K562 (cell line): ENCODE measurements at regions not wholly inside any gene's neighbourhood (a gene's known extent, or its start where the extent isn't known, plus 50 kb on each side); places are given as distances from the start of the nearest gene placed in this dataset.

Experiments used
- ATAC-seq: fragments of 200-7000 bp; cut with Tn5 transposase; 3 replicates; pipeline ENCODE4 v1.9.1; 2020; ENCODE audit warnings: moderate library complexity
- BruUV-seq: library from RNA; stranded (reverse); fragments of 400-500 nt; replicated peaks from 2 replicates; lab custom pipeline; 2021; lab: Mats Ljungman, UMichigan
- CTCF ChIA-PET: fragments of 300-600 bp; formaldehyde crosslinking; extraction: SDS; loops from one replicate; lab custom pipeline; 2021; ENCODE audit warnings: low intra/inter-chr PET ratio; lab: Yijun Ruan, JAX
- POLR2A ChIA-PET: fragments of 300-600, 350-650 bp; sonication (Branson Sonifier 250); formaldehyde crosslinking; extraction: SDS; loops from one replicate; lab custom pipeline; 2021; ENCODE audit warnings: antibody characterized with exemption, inconsistent platforms; lab: Yijun Ruan, JAX
- DNase-seq, 4 experiments: peaks; one replicate each; pipeline versions ENCODE4 v3.0.0 to v3.0.0-alpha.2; 2011 to 2018; ENCODE audit warnings: low spot score in 3 of 4, mixed read lengths in 3 of 4; ENCODE audit errors: extremely low read depth in 1 of 4
- FAIRE-seq: peaks from 2 replicates; lab custom pipeline; 2011; peaks lifted over from hg19 to GRCh38; lab: Jason Lieb, UNC
- H2AFZ ChIP-seq: 2 replicates; pipeline ENCODE4 v1.6.0; 2011; ENCODE audit warnings: low read depth, low read length, control low read depth, inconsistent platforms
- H3K27ac ChIP-seq: fragments of 200-600 bp; 3 replicates; pipeline ENCODE4 v1.8.0; 2011; ENCODE audit warnings: low read depth, mild to moderate bottlenecking, control low read depth, inconsistent platforms, low read length, moderate library complexity, mixed read lengths; ENCODE audit errors: extremely low read depth
- H3K27me3 ChIP-seq, 2 experiments: fragments of 300-600 bp in 1 of 2; 2 replicates in 1 of 2; 3 replicates in 1 of 2; pipeline versions ENCODE4 v1.6.0 to v1.8.0; 2011; ENCODE audit warnings: inconsistent platforms in 2 of 2, low read length in 2 of 2, mild to moderate bottlenecking in 1 of 2, mixed read lengths in 1 of 2, moderate library complexity in 1 of 2; ENCODE audit not compliant: control insufficient read depth in 2 of 2, insufficient read depth in 2 of 2
- H3K36me3 ChIP-seq: fragments of 300-600 bp; 3 replicates; pipeline ENCODE4 v1.8.0; 2011; ENCODE audit warnings: mild to moderate bottlenecking, low read length, inconsistent platforms; ENCODE audit not compliant: control insufficient read depth, insufficient read depth
- H3K4me1 ChIP-seq, 2 experiments: fragments of 200-600 bp in 1 of 2; replicated peaks in 1 of 2; 2 replicates in 1 of 2; 3 replicates in 1 of 2; pipeline versions ENCODE4 v1.5.1 to v1.8.0; 2011; ENCODE audit warnings: inconsistent platforms in 2 of 2, low read length in 2 of 2, mild to moderate bottlenecking in 1 of 2, mixed read lengths in 1 of 2, moderate library complexity in 1 of 2; ENCODE audit not compliant: control insufficient read depth in 2 of 2, insufficient read depth in 2 of 2
- H3K4me2 ChIP-seq: 2 replicates; pipeline ENCODE4 v1.6.1; 2011; ENCODE audit warnings: low read length, control low read depth, inconsistent platforms, mixed read lengths; ENCODE audit not compliant: insufficient read depth
- H3K4me3 ChIP-seq: fragments of 200-600 bp; sonication (generic), shearing (Covaris generic); 2 replicates; pipeline ENCODE4 v1.5.1; 2016; ENCODE audit warnings: control low read depth, inconsistent platforms
- H3K79me2 ChIP-seq: fragments of 200-600 bp; 3 replicates; pipeline ENCODE4 v1.8.0; 2011; ENCODE audit warnings: low read length, inconsistent platforms; ENCODE audit not compliant: control insufficient read depth, insufficient read depth
- H3K9ac ChIP-seq, 2 experiments: 2 replicates each; pipeline versions ENCODE4 v1.6.0 to v1.6.1; 2011; ENCODE audit warnings: low read depth in 2 of 2, low read length in 2 of 2, control low read depth in 1 of 2, inconsistent platforms in 1 of 2, mild to moderate bottlenecking in 1 of 2, mixed read lengths in 1 of 2; ENCODE audit not compliant: insufficient read depth in 1 of 2
- H3K9me1 ChIP-seq: one replicate; pipeline ENCODE4 v1.6.0; 2011; ENCODE audit warnings: inconsistent platforms, mild to moderate bottlenecking, low read length, moderate library complexity; ENCODE audit not compliant: control insufficient read depth, insufficient read depth
- H3K9me3 ChIP-seq: replicated peaks from 2 replicates; pipeline ENCODE4 v1.5.1; 2011; ENCODE audit warnings: low read depth, low read length, inconsistent platforms; ENCODE audit not compliant: control insufficient read depth, insufficient read depth
- H4K20me1 ChIP-seq: replicated peaks from 2 replicates; pipeline ENCODE4 v1.6.1; 2011; ENCODE audit warnings: low read length, inconsistent platforms, mixed read lengths; ENCODE audit not compliant: control insufficient read depth, insufficient read depth
- ATF2 ChIP-seq: sonication (generic); formaldehyde crosslinking; IDR thresholded peaks from 2 replicates; pipeline ENCODE4 v1.8.1; 2022; ENCODE audit warnings: missing genetic modification reagents
- CAMTA2 ChIP-seq: fragments of 250-450 bp; sonication (Bioruptor Pico); conservative IDR thresholded peaks from 2 replicates; pipeline ENCODE4 v1.5.1; 2022
- CEBPG ChIP-seq, 3 experiments: fragments of 200-800 bp in 1 of 3; sonication (Bioruptor generic) in 1 of 3; sonication (generic) in 1 of 3; formaldehyde crosslinking in 1 of 3; IDR thresholded peaks in 2 of 3; conservative IDR thresholded peaks in 1 of 3; 2 replicates each; pipeline versions ENCODE4 v1.6.1 to v1.8.0; 2016 to 2022; ENCODE audit warnings: missing compliant biosample characterization in 2 of 3, missing genetic modification characterization in 2 of 3, mild to moderate bottlenecking in 1 of 3, missing genetic modification reagents in 1 of 3
- COPS2 ChIP-seq: fragments of 450-650 bp; conservative IDR thresholded peaks from 2 replicates; pipeline ENCODE4 v1.6.1; 2016; ENCODE audit warnings: mild to moderate bottlenecking, moderate library complexity
- ERF ChIP-seq: fragments of 450-650 bp; formaldehyde crosslinking; IDR thresholded peaks from 2 replicates; pipeline ENCODE4 v1.4.0; 2020; ENCODE audit warnings: mild to moderate bottlenecking, mixed read lengths
- EWSR1 ChIP-seq: fragments of 450-650 bp; IDR thresholded peaks from 2 replicates; pipeline ENCODE4 v1.6.1; 2018; ENCODE audit warnings: borderline replicate concordance, mild to moderate bottlenecking, low read depth, moderate library complexity; ENCODE audit not compliant: partially characterized antibody
- EZH2 ChIP-seq: IDR thresholded peaks from 2 replicates; pipeline ENCODE4 v1.6.1; 2012; ENCODE audit warnings: low read depth, mild to moderate bottlenecking, inconsistent platforms, low read length, borderline replicate concordance
- FUS ChIP-seq: fragments of 200-400 bp; formaldehyde crosslinking; optimal IDR thresholded peaks from 2 replicates; pipeline ENCODE3; 2017; ENCODE audit warnings: low read depth, low read length
- IFI16 ChIP-seq: fragments of 250-450 bp; sonication (Bioruptor Pico); IDR thresholded peaks from 2 replicates; pipeline ENCODE4 v2.1.2; 2022; ENCODE audit warnings: mild to moderate bottlenecking, inconsistent platforms
- MCM2 ChIP-seq: fragments of 450-650 bp; IDR thresholded peaks from 2 replicates; pipeline ENCODE4 v1.6.1; 2017; ENCODE audit warnings: low read depth, mild to moderate bottlenecking
- MEIS2 ChIP-seq: fragments of 450-650 bp; IDR thresholded peaks from 2 replicates; pipeline ENCODE4 v1.6.1; 2014; ENCODE audit warnings: mild to moderate bottlenecking; ENCODE audit not compliant: partially characterized antibody
- MTA2 ChIP-seq: fragments of 450-650 bp; IDR thresholded peaks from 2 replicates; pipeline ENCODE4 v1.6.1; 2016; ENCODE audit warnings: low read depth
- NONO ChIP-seq, 2 experiments: fragments of 200-400 bp in 1 of 2; fragments of 450-650 bp in 1 of 2; formaldehyde crosslinking in 1 of 2; IDR thresholded peaks; 2 replicates each; pipeline ENCODE4 v1.6.1; 2017; ENCODE audit warnings: low read depth in 2 of 2, mild to moderate bottlenecking in 2 of 2, moderate library complexity in 2 of 2, low read length in 1 of 2
- NR2C2 ChIP-seq, 2 experiments: fragments of 200-800 bp in 1 of 2; sonication (Bioruptor generic) in 1 of 2; sonication (generic) in 1 of 2; formaldehyde crosslinking in 1 of 2; IDR thresholded peaks; 2 replicates each; pipeline versions ENCODE4 v1.6.1 to v1.8.0; 2016 to 2022; ENCODE audit warnings: mild to moderate bottlenecking in 1 of 2, missing compliant biosample characterization in 1 of 2, missing genetic modification characterization in 1 of 2, missing genetic modification reagents in 1 of 2
- SRSF9 ChIP-seq: fragments of 200-400 bp; formaldehyde crosslinking; IDR thresholded peaks from 2 replicates; pipeline ENCODE4 v1.6.1; 2017; ENCODE audit warnings: low read depth, low read length, borderline replicate concordance
- STAG1 ChIP-seq: sonication (generic); formaldehyde crosslinking; IDR thresholded peaks from 2 replicates; pipeline ENCODE4 v1.5.0; 2020; ENCODE audit warnings: missing genetic modification reagents, borderline replicate concordance
- TCFL5 ChIP-seq: fragments of 250-450 bp; sonication (Bioruptor Pico); conservative IDR thresholded peaks from 2 replicates; pipeline ENCODE4 v1.6.1; 2021; ENCODE audit warnings: mild to moderate bottlenecking, moderate library complexity, matching md5 sums
- ZKSCAN1 ChIP-seq: fragments of 150-350 bp; IDR thresholded peaks from 2 replicates; pipeline ENCODE4 v1.6.1; 2016; ENCODE audit warnings: low read depth, low read length
- ZNF224 ChIP-seq: sonication (generic); formaldehyde crosslinking; IDR thresholded peaks from 2 replicates; pipeline ENCODE4 v1.8.0; 2022; ENCODE audit warnings: mild to moderate bottlenecking, missing genetic modification reagents
- ZNF75A ChIP-seq: fragments of 450-650 bp; formaldehyde crosslinking; IDR thresholded peaks from 2 replicates; pipeline ENCODE4 v1.4.0; 2020; ENCODE audit warnings: mild to moderate bottlenecking
- ZSCAN29 ChIP-seq: fragments of 450-650 bp; IDR thresholded peaks from 2 replicates; pipeline ENCODE4 v1.6.1; 2017
- WGBS: fragments of 100-300 bp; shearing (Covaris generic); methylation state at CpG from one replicate; pipeline ENCODE4 v1.1.6; 2016; ENCODE audit warnings: low coverage, mixed read lengths; ENCODE audit not compliant: insufficient coverage; ENCODE audit errors: missing lambda C conversion rate; 5-methylcytosine and 5-hydroxymethylcytosine counted together
- in situ Hi-C: fragments of 300-500 bp; cut with MboI; formaldehyde crosslinking; loops from 4 replicates; pipeline ENCODE4 v1.15.0; 2018; ENCODE audit warnings: inconsistent platforms, mixed read lengths
- intact Hi-C: fragments of 100-400 bp; cut with micrococcal nuclease; formaldehyde crosslinking; loops from 2 replicates; pipeline ENCODE4 v1.14.2; 2022

GRCh38 chr3:99253963-99254355 lies 352.5 kb upstream of the DCBLD2 start (continued):
- no peak for TF ChIP-seq NONO (IDR thresholded peaks at IDR 0.05; ENCODE audit: low read depth in 2 of 2, low read length in 1 of 2)
- TF ChIP-seq NR2C2 (CRISPR knock-in tag; IDR thresholded peaks at IDR 0.05) = no peak
- TF ChIP-seq NR2C2 (tag; IDR thresholded peaks at IDR 0.05) = no peak
- no peak for TF ChIP-seq MEIS2
- TF ChIP-seq MTA2 = no peak
- no peak for TF ChIP-seq CEBPG (CRISPR knock-in tag; IDR thresholded peaks at IDR 0.05)
- TF ChIP-seq CEBPG (tag; conservative IDR thresholded peaks at IDR 0.05 in 1 of 2, IDR thresholded peaks at IDR 0.05 in 1 of 2) = no peak
- no peak for TF ChIP-seq SRSF9

GRCh38 chr3:99250821-99251355 lies 349.4 kb upstream of the DCBLD2 start:
- Histone ChIP-seq H3K4me1 (no peaks in the 10 kb centered on the region), H3K9me1 (no peaks in the 10 kb centered on the region), H3K9ac (no peak overlapping the region), H3K4me2 (no peak overlapping the region), H3K27me3 (no peaks in the 10 kb centered on the region), H3K4me3 (no peak overlapping the region), H3K9me3 (no peaks in the 10 kb centered on the region), H3K27ac (no peak overlapping the region), H4K20me1 (no peaks in the 10 kb centered on the region), H3K36me3 (no peaks in the 10 kb centered on the region), H3K79me2 (no peaks in the 10 kb centered on the region), H2AFZ (no peak overlapping the region)
- DNase-seq (no peak), FAIRE-seq (no peak), ATAC-seq (no peak)
- ChIA-PET CTCF (no interaction called here), POLR2A (no interaction called here)
- in situ Hi-C loops (no loop called here), intact Hi-C loops (no loop called here)
- 0% methylated on average over 1 of the region's 1 CpG for WGBS
- BruUV-seq = no TSS peak
- TF ChIP-seq TCFL5 (no peak), EWSR1 (no peak), ERF (CRISPR knock-in tag) (no peak), IFI16 (CRISPR knock-in tag) (no peak), COPS2 (no peak), ATF2 (CRISPR knock-in tag) (no peak), ZSCAN29 (no peak), ZKSCAN1 (no peak), ZNF224 (no peak), MCM2 (no peak), ZNF75A (CRISPR knock-in tag) (no peak), EZH2 (no peak), STAG1 (CRISPR knock-in tag) (no peak), CAMTA2 (CRISPR knock-in tag) (no peak), FUS (no peak)
